Heart right ventricle (tissue), 16 donors: ENCODE measurements at regions not wholly inside any gene's neighbourhood (a gene's known extent, or its start where the extent isn't known, plus 50 kb on each side); places are given as distances from the start of the nearest gene placed in this dataset.

Experiments
- ATAC-seq, 8 donors: fragments of 200-7000 bp; cut with Tn5 transposase; one replicate each; pipeline ENCODE4 v1.9.1; 2020; ENCODE audit warnings: mild to moderate bottlenecking in 8 of 8, moderate library complexity in 8 of 8, moderate number of reproducible peaks in 1 of 8
- DNase-seq, 2 donors: peaks; one replicate each; pipeline ENCODE4 v3.0.0-alpha.2; 2020
- H3K27ac ChIP-seq, 10 donors: fragments of 200-600 bp; sonication (generic) in 2 of 10; one replicate each; pipeline versions ENCODE4 v1.5.0 to v1.8.0; 2020 to 2022; ENCODE audit warnings: mild to moderate bottlenecking in 3 of 10
- H3K27me3 ChIP-seq, 7 donors: fragments of 200-600 bp; one replicate each; pipeline ENCODE4 v1.8.0; 2021 to 2022; ENCODE audit warnings: mild to moderate bottlenecking in 2 of 7
- H3K36me3 ChIP-seq, 9 donors: fragments of 200-600 bp; sonication (generic) in 1 of 9; one replicate each; pipeline versions ENCODE4 v1.5.0 to v1.8.0; 2020 to 2022; ENCODE audit warnings: mild to moderate bottlenecking in 2 of 9
- H3K4me1 ChIP-seq, 9 donors: fragments of 200-600 bp; sonication (generic) in 1 of 9; one replicate each; pipeline versions ENCODE4 v1.5.0 to v1.8.0; 2020 to 2022; ENCODE audit warnings: mild to moderate bottlenecking in 4 of 9
- H3K4me3 ChIP-seq, 10 donors: fragments of 200-600 bp; sonication (generic) in 2 of 10; one replicate each; pipeline versions ENCODE4 v1.5.0 to v1.8.0; 2020 to 2022; ENCODE audit warnings: mild to moderate bottlenecking in 7 of 10, moderate library complexity in 2 of 10
- H3K9me3 ChIP-seq, 11 donors: fragments of 200-600 bp in 10 of 11; sonication (generic) in 2 of 11; one replicate each; pipeline versions ENCODE4 v1.5.0 to v1.8.0; 2013 to 2022; ENCODE audit warnings: mild to moderate bottlenecking in 2 of 11, control low read depth in 1 of 11, moderate library complexity in 1 of 11
- WGBS, 2 donors: extraction: QIAGEN DNeasy Blood & Tissue Kit; methylation state at CpG; one replicate each; pipeline ENCODE4 v1.1.7; 2013; ENCODE audit warnings: inconsistent platforms in 1 of 2; 5-methylcytosine and 5-hydroxymethylcytosine counted together
- intact Hi-C, 10 donors: fragments of 100-400 bp; cut with DNase I; formaldehyde crosslinking; loops; one replicate each; pipeline versions ENCODE4 v1.11.1 to v1.14.2; 2022
- TF ChIP-seq, protein P1 (sequence below), 9 donors: fragments of 200-600 bp; sonication (generic) in 2 of 9; IDR thresholded peaks; one replicate each; pipeline versions ENCODE4 v1.5.0 to v1.8.0; 2021 to 2022; ENCODE audit warnings: antibody characterized with exemption in 9 of 9, mild to moderate bottlenecking in 5 of 9, moderate library complexity in 1 of 9
- donor health status: Arrhythmogenic right ventricular cardiomyopathy.
- donor health status: ischemic (EF 13 %, LVEDD 7.1; RV severe dilation, severe dysfunction).
- donor health status: healthy with polysubstance abuse.
- donor health status: DM: no; HTN: yes; CAD: no.
- donor health status: DM: no; HTN: no; CAD: no.
- donor health status: ischemic (EF 25% LVEDD 6.9; RV normal size, moderate dysfunction).
- donor health status: ischemic (EF 25% LVEDD 5.7; RV mildly dilated, moderate dysfunction).
- donor health status: healthy.
- donor health status: DM: yes; HTN: yes; CAD: no.
- donor health status: Ischemic cardiomyopathy.
- donor health status: ischemic (EF 35%, LVEDD 5.7; RV mildly dilated, moderate dysfunction).
- donor health status: nonischemic (EF 11% LVEDD 7.7; RV severe dilation, severe dysfunction).
- donor health status: DM: yes; HTN: yes; CAD: no.
- donor health status: PGD.
- donor health status: ischemic (EF 29% LVEDD 5.4; RV normal size, mild dysfunction).
- donor health status: nonischemic (EF 23%, LVEDD 6.1; RV moderate dilation, normal function).

DNA sequence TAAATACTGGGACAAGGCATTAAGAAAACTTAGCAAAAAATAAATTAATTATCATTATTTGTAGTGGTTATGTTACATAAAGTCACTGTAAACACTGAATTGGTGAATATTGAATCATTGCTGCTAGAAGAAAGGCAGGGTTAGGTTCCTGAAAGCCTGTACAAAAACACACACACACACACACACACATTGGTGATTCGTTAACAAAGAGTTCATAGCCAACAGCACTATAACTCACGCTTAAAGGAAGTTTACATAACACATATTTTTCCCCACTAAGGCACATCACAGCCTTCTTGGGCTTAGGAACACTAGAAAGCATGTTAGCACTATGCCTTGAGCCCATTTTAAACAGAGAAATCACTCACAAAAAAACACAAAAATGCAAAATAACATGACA, 690.0 kb upstream of the PIK3C3 start:
- H3K9me3 ChIP-seq = peaks cover 0 to 6% (median 0%) of the 10 kb centered on the region in 11 donors
- ATAC-seq = no peak
- DNase-seq = no peak
- intact Hi-C loops = no loop called here
- 59 to 69% methylated on average over 2 of the region's 2 CpGs for WGBS, 2 donors
- H3K36me3 ChIP-seq = no peaks in the 10 kb centered on the region
- no peaks in the 10 kb centered on the region for H3K4me1 ChIP-seq
- TF ChIP-seq, protein P1, sequence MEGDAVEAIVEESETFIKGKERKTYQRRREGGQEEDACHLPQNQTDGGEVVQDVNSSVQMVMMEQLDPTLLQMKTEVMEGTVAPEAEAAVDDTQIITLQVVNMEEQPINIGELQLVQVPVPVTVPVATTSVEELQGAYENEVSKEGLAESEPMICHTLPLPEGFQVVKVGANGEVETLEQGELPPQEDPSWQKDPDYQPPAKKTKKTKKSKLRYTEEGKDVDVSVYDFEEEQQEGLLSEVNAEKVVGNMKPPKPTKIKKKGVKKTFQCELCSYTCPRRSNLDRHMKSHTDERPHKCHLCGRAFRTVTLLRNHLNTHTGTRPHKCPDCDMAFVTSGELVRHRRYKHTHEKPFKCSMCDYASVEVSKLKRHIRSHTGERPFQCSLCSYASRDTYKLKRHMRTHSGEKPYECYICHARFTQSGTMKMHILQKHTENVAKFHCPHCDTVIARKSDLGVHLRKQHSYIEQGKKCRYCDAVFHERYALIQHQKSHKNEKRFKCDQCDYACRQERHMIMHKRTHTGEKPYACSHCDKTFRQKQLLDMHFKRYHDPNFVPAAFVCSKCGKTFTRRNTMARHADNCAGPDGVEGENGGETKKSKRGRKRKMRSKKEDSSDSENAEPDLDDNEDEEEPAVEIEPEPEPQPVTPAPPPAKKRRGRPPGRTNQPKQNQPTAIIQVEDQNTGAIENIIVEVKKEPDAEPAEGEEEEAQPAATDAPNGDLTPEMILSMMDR (IDR thresholded peaks at IDR 0.05) = no peak
- H3K27ac ChIP-seq = no peak overlapping the region
- no peaks in the 10 kb centered on the region for H3K27me3 ChIP-seq
- no peak overlapping the region for H3K4me3 ChIP-seq

DNA sequence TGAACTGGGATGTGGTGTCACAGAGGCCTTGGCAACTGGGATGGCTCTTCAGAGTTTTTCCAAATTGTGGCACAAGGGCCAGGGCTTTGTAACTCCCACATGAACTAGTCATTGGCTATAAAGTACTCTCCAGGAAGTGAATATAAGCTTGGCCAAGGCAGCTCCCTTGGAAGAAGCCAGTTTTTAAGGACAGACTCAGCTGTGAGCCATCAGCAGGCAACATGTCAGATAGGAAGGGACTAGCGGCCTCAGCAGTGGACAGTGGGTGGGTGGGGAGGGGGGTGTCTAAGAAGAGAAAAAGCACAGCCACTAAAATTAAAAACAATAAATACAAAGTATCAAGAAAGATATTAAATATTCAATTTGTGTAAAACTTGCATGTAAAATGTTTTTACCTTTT, 691.1 kb upstream of the PIK3C3 start:
- Histone ChIP-seq H3K4me1 (no peaks in the 10 kb centered on the region), H3K4me3 (no peak overlapping the region), H3K27ac (no peak overlapping the region), H3K36me3 (no peaks in the 10 kb centered on the region), H3K9me3 (peaks cover 0 to 9% (median 0%) of the 10 kb centered on the region in 11 donors), H3K27me3 (no peaks in the 10 kb centered on the region)
- TF ChIP-seq, protein P1 (IDR thresholded peaks at IDR 0.05) = no peak
- intact Hi-C loops = no loop called here
- WGBS, 2 donors = 55 to 61% methylated on average over 1 of the region's 1 CpG
- DNase-seq = no peak
- ATAC-seq = no peak

DNA sequence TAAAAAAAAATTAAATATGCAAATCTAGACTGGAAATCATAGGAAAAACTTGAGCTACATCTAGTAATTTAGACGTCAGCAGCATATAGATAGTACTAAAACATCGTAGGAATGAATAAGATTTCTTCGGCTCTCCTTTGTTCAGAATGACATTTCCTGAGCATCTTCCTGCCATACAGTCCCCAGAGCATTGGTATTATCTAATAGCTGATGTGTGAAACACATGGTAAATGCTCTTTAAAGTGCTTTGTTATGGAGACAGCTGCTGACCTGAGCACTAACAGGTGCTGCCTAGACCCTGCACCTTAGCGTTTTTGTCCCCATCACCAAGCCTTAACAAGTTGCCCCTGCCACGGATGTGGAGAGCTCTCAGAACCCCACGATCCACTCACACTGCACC, 692.3 kb upstream of the PIK3C3 start:
- Histone ChIP-seq H3K27me3 (no peaks in the 10 kb centered on the region), H3K4me3 (no peak overlapping the region), H3K27ac (no peak overlapping the region), H3K4me1 (no peaks in the 10 kb centered on the region), H3K36me3 (no peaks in the 10 kb centered on the region), H3K9me3 (peaks cover 0 to 9% (median 0%) of the 10 kb centered on the region in 11 donors)
- DNase-seq = no peak
- intact Hi-C loops = no loop called here
- no peak for ATAC-seq
- WGBS, 2 donors = 71 to 77% methylated on average over 6 of the region's 6 CpGs
- TF ChIP-seq, protein P1 (IDR thresholded peaks at IDR 0.05) = no peak

DNA sequence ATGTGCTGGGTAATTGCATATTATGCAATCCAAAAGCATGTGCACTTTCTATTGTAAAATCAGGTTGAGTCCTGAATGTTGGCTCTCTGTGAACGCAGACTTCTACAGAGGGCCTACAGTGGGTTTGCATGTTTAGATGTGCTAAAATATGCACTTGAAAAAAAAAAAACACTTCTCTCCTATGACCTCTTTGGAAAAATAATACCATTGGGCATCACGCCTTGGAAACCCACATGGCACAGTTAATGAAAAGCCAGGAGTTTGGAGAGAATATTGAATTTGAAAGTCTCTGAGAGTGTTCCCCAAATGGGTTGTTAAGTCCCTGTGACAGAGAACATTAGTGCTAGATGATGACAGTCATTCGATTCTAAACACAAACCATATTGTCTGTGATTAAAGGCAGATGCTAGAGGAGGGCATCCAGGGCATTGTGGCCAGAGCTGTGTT, 710.4 kb upstream of the PIK3C3 start:
- no peak overlapping the region for H3K27ac ChIP-seq
- WGBS, 2 donors = 78 to 83% methylated on average over 3 of the region's 3 CpGs
- TF ChIP-seq, protein P1 (IDR thresholded peaks at IDR 0.05) = no peak
- H3K4me3 ChIP-seq = no peak overlapping the region
- intact Hi-C loops = no loop called here
- no peak for DNase-seq
- peaks cover 0 to 17% (median 0%) of the 10 kb centered on the region in 11 donors for H3K9me3 ChIP-seq
- H3K36me3 ChIP-seq = no peaks in the 10 kb centered on the region
- no peaks in the 10 kb centered on the region for H3K27me3 ChIP-seq
- ATAC-seq = no peak
- H3K4me1 ChIP-seq = no peaks in the 10 kb centered on the region
